Liver (tissue), 8 donors: ENCODE measurements at regions not wholly inside any gene's neighbourhood (a gene's known extent, or its start where the extent isn't known, plus 50 kb on each side); places are given as distances from the start of the nearest gene placed in this dataset.

ENCODE experiments used
- DNase-seq: peaks from one replicate; pipeline ENCODE4 v3.0.0-alpha.2; 2017; ENCODE audit warnings: low spot score
- H3K27ac ChIP-seq, 2 donors: one replicate each; pipeline ENCODE4 v1.7.0; 2013; ENCODE audit warnings: inconsistent platforms in 2 of 2, low read length in 2 of 2, control low read depth in 1 of 2, low read depth in 1 of 2, mild to moderate bottlenecking in 1 of 2
- H3K27me3 ChIP-seq, 4 donors: one replicate each; pipeline versions ENCODE4 v1.6.1 to v1.7.0; 2013; ENCODE audit warnings: low read length in 3 of 4, inconsistent platforms in 1 of 4, mild to moderate bottlenecking in 1 of 4, moderate library complexity in 1 of 4; ENCODE audit not compliant: control insufficient read depth in 4 of 4, insufficient read depth in 4 of 4
- H3K36me3 ChIP-seq, 4 donors: one replicate each; pipeline versions ENCODE4 v1.6.1 to v1.7.0; 2013; ENCODE audit warnings: low read length in 3 of 4, mild to moderate bottlenecking in 3 of 4, low read depth in 1 of 4, moderate library complexity in 1 of 4; ENCODE audit not compliant: control insufficient read depth in 4 of 4, insufficient read depth in 3 of 4
- H3K4me1 ChIP-seq, 4 donors: one replicate each; pipeline versions ENCODE4 v1.6.1 to v1.7.0; 2013; ENCODE audit warnings: low read length in 3 of 4, mild to moderate bottlenecking in 3 of 4, moderate library complexity in 1 of 4; ENCODE audit not compliant: control insufficient read depth in 4 of 4, insufficient read depth in 4 of 4
- H3K4me3 ChIP-seq, 3 donors: one replicate each; pipeline versions ENCODE4 v1.6.1 to v1.7.0; 2013; ENCODE audit warnings: low read length in 3 of 3, control low read depth in 1 of 3, low read depth in 1 of 3, mild to moderate bottlenecking in 1 of 3
- H3K9ac ChIP-seq, 2 donors: one replicate each; pipeline ENCODE4 v1.7.0; 2013; ENCODE audit warnings: low read length in 2 of 2, mild to moderate bottlenecking in 2 of 2, moderate library complexity in 2 of 2, control low read depth in 1 of 2, low read depth in 1 of 2
- H3K9me3 ChIP-seq, 4 donors: one replicate each; pipeline versions ENCODE4 v1.6.1 to v1.7.0; 2013; ENCODE audit warnings: low read length in 3 of 4; ENCODE audit not compliant: control insufficient read depth in 4 of 4
- EGR1 ChIP-seq, 2 donors: IDR thresholded peaks; 2 replicates each; pipeline ENCODE4 v1.6.1; 2016 to 2018; ENCODE audit warnings: antibody characterized with exemption in 2 of 2, low read depth in 2 of 2
- FOXA1 ChIP-seq: IDR thresholded peaks from 2 replicates; pipeline ENCODE4 v1.6.1; 2016; ENCODE audit warnings: antibody characterized with exemption
- FOXA2 ChIP-seq: IDR thresholded peaks from 2 replicates; pipeline ENCODE4 v1.6.1; 2016; ENCODE audit warnings: antibody characterized with exemption
- GABPA ChIP-seq, 2 donors: IDR thresholded peaks in 1 of 2; conservative IDR thresholded peaks in 1 of 2; 2 replicates each; pipeline ENCODE4 v1.6.1; 2016; ENCODE audit warnings: antibody characterized with exemption in 2 of 2, mild to moderate bottlenecking in 1 of 2, moderate library complexity in 1 of 2
- HNF4A ChIP-seq, 2 donors: conservative IDR thresholded peaks; 2 replicates each; pipeline ENCODE4 v1.6.1; 2016; ENCODE audit warnings: antibody characterized with exemption in 2 of 2, mild to moderate bottlenecking in 2 of 2
- HNF4G ChIP-seq: IDR thresholded peaks from 2 replicates; pipeline ENCODE4 v1.6.1; 2016; ENCODE audit warnings: antibody characterized with exemption
- JUND ChIP-seq, 2 donors: IDR thresholded peaks; 2 replicates each; pipeline ENCODE4 v1.6.1; 2016; ENCODE audit warnings: antibody characterized with exemption in 2 of 2
- NR2F2 ChIP-seq: IDR thresholded peaks from 2 replicates; pipeline ENCODE4 v1.6.1; 2016; ENCODE audit warnings: antibody characterized with exemption
- RAD21 ChIP-seq, 2 donors: IDR thresholded peaks; 2 replicates each; pipeline ENCODE4 v1.6.1; 2016; ENCODE audit warnings: antibody characterized with exemption in 2 of 2, mild to moderate bottlenecking in 2 of 2
- RXRA ChIP-seq, 2 donors: IDR thresholded peaks; 2 replicates each; pipeline ENCODE4 v1.6.1; 2017 to 2018; ENCODE audit warnings: antibody characterized with exemption in 2 of 2, mild to moderate bottlenecking in 1 of 2
- SP1 ChIP-seq: IDR thresholded peaks from 2 replicates; pipeline ENCODE4 v1.6.1; 2018; ENCODE audit warnings: antibody characterized with exemption, mild to moderate bottlenecking
- TAF1 ChIP-seq: conservative IDR thresholded peaks from 2 replicates; pipeline ENCODE4 v1.6.1; 2016; ENCODE audit warnings: antibody characterized with exemption, mild to moderate bottlenecking
- YY1 ChIP-seq: IDR thresholded peaks from 2 replicates; pipeline ENCODE4 v1.6.1; 2016; ENCODE audit warnings: antibody characterized with exemption, mild to moderate bottlenecking
- WGBS: extraction: QIAGEN DNeasy Blood & Tissue Kit; methylation state at CpG from one replicate; pipeline ENCODE4 v1.1.7; 2013; 5-methylcytosine and 5-hydroxymethylcytosine counted together
- TF ChIP-seq, protein P1 (sequence below): IDR thresholded peaks from 2 replicates; pipeline ENCODE4 v1.6.1; 2016; ENCODE audit warnings: antibody characterized with exemption
- TF ChIP-seq, protein P2 (sequence below): IDR thresholded peaks from 2 replicates; pipeline ENCODE4 v1.6.1; 2016; ENCODE audit warnings: antibody characterized with exemption, mild to moderate bottlenecking
- TF ChIP-seq, protein P3 (sequence below): IDR thresholded peaks from 2 replicates; pipeline ENCODE4 v1.6.1; 2016; ENCODE audit warnings: antibody characterized with exemption
- TF ChIP-seq, protein P4 (sequence below): fragments of 150-350 bp; IDR thresholded peaks from 2 replicates; pipeline ENCODE4 v1.5.1; 2017; ENCODE audit warnings: improper control_type of control experiment, low read depth, low read length; ENCODE audit not compliant: missing input control
- TF ChIP-seq, protein P5 (sequence below): IDR thresholded peaks from 2 replicates; pipeline ENCODE4 v1.6.1; 2016; ENCODE audit warnings: antibody characterized with exemption
- donor health status: healthy.
- donor health status: healthy.
- donor health status: healthy.
- donor health status: healthy.
- donor health status: healthy.

DNA sequence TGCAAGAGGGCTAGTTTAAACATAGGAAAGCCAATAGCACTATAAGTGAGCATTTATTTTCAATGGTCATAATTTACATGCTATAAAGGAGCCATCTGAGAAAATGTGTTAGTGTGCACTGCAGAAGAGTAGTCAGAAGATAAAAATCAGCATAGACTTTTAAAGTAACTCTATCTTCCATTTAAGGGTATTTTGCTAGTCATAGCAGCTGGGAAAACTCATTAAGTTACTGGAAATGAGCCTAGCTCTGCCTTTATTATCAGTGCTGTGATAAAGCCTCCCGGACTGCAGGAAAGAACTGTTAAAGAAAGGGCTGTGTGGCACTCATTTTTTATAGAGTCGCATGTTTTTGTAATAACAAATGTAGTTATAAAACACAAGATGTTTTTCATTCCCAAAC is 825.8 kb upstream of the POM121L12 start:
- H3K9ac ChIP-seq, result no peak overlapping the region
- no peak overlapping the region for H3K27ac ChIP-seq
- no peak overlapping the region for H3K4me3 ChIP-seq
- H3K4me1 ChIP-seq, result no peaks in the 10 kb centered on the region
- DNase-seq, result no peak
- H3K27me3 ChIP-seq, result no peaks in the 10 kb centered on the region
- H3K9me3 ChIP-seq, result no peaks in the 10 kb centered on the region
- TF ChIP-seq, protein P1, sequence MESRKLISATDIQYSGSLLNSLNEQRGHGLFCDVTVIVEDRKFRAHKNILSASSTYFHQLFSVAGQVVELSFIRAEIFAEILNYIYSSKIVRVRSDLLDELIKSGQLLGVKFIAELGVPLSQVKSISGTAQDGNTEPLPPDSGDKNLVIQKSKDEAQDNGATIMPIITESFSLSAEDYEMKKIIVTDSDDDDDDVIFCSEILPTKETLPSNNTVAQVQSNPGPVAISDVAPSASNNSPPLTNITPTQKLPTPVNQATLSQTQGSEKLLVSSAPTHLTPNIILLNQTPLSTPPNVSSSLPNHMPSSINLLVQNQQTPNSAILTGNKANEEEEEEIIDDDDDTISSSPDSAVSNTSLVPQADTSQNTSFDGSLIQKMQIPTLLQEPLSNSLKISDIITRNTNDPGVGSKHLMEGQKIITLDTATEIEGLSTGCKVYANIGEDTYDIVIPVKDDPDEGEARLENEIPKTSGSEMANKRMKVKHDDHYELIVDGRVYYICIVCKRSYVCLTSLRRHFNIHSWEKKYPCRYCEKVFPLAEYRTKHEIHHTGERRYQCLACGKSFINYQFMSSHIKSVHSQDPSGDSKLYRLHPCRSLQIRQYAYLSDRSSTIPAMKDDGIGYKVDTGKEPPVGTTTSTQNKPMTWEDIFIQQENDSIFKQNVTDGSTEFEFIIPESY, result no peak
- no peak for TF ChIP-seq SP1
- TF ChIP-seq, protein P2, sequence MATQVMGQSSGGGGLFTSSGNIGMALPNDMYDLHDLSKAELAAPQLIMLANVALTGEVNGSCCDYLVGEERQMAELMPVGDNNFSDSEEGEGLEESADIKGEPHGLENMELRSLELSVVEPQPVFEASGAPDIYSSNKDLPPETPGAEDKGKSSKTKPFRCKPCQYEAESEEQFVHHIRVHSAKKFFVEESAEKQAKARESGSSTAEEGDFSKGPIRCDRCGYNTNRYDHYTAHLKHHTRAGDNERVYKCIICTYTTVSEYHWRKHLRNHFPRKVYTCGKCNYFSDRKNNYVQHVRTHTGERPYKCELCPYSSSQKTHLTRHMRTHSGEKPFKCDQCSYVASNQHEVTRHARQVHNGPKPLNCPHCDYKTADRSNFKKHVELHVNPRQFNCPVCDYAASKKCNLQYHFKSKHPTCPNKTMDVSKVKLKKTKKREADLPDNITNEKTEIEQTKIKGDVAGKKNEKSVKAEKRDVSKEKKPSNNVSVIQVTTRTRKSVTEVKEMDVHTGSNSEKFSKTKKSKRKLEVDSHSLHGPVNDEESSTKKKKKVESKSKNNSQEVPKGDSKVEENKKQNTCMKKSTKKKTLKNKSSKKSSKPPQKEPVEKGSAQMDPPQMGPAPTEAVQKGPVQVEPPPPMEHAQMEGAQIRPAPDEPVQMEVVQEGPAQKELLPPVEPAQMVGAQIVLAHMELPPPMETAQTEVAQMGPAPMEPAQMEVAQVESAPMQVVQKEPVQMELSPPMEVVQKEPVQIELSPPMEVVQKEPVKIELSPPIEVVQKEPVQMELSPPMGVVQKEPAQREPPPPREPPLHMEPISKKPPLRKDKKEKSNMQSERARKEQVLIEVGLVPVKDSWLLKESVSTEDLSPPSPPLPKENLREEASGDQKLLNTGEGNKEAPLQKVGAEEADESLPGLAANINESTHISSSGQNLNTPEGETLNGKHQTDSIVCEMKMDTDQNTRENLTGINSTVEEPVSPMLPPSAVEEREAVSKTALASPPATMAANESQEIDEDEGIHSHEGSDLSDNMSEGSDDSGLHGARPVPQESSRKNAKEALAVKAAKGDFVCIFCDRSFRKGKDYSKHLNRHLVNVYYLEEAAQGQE, result no peak
- TF ChIP-seq HNF4G, result no peak
- TF ChIP-seq FOXA1, result no peak
- TF ChIP-seq, protein P3, sequence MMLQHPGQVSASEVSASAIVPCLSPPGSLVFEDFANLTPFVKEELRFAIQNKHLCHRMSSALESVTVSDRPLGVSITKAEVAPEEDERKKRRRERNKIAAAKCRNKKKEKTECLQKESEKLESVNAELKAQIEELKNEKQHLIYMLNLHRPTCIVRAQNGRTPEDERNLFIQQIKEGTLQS, result no peak
- TF ChIP-seq TAF1, result no peak
- no peak for TF ChIP-seq JUND (IDR thresholded peaks at IDR 0.05)
- TF ChIP-seq, protein P4, sequence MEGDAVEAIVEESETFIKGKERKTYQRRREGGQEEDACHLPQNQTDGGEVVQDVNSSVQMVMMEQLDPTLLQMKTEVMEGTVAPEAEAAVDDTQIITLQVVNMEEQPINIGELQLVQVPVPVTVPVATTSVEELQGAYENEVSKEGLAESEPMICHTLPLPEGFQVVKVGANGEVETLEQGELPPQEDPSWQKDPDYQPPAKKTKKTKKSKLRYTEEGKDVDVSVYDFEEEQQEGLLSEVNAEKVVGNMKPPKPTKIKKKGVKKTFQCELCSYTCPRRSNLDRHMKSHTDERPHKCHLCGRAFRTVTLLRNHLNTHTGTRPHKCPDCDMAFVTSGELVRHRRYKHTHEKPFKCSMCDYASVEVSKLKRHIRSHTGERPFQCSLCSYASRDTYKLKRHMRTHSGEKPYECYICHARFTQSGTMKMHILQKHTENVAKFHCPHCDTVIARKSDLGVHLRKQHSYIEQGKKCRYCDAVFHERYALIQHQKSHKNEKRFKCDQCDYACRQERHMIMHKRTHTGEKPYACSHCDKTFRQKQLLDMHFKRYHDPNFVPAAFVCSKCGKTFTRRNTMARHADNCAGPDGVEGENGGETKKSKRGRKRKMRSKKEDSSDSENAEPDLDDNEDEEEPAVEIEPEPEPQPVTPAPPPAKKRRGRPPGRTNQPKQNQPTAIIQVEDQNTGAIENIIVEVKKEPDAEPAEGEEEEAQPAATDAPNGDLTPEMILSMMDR, result no peak
- no peak for TF ChIP-seq RXRA (IDR thresholded peaks at IDR 0.05)
- no peak for TF ChIP-seq HNF4A (conservative IDR thresholded peaks at IDR 0.05)
- no peak for TF ChIP-seq RAD21 (IDR thresholded peaks at IDR 0.05)
- TF ChIP-seq EGR1 (IDR thresholded peaks at IDR 0.05; ENCODE audit: low read depth in 2 of 2), result no peak
- no peak for TF ChIP-seq YY1
- no peak for TF ChIP-seq FOXA2
- TF ChIP-seq NR2F2, result no peak
- TF ChIP-seq, protein P5, sequence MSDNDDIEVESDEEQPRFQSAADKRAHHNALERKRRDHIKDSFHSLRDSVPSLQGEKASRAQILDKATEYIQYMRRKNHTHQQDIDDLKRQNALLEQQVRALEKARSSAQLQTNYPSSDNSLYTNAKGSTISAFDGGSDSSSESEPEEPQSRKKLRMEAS, result no peak
- no peak for TF ChIP-seq GABPA (IDR thresholded peaks at IDR 0.05 in 1 of 2, conservative IDR thresholded peaks at IDR 0.05 in 1 of 2)
- 56% methylated on average over 2 of the region's 2 CpGs for WGBS
- H3K36me3 ChIP-seq, result no peaks in the 10 kb centered on the region

DNA sequence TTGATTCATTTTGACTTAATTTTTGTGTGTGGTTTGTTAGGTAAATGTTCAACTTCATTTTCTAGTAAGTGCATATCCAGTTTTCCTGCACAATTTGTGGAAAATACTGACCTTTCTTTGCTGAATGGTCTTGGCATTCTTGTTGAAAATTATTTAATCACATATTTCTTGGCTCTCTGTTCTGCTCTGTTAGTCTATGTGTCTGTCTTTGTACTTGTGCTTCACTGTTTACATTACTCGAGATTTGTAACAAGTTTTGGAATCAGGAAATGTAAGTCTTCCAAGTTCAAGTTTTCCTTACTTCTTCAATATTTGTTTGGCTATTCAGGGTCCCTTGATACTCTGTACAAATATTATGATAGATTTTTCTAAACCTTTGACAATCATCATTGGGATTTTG is 838.2 kb upstream of the POM121L12 start:
- Histone ChIP-seq H3K36me3 (no peaks in the 10 kb centered on the region), H3K27ac (no peak overlapping the region), H3K27me3 (no peaks in the 10 kb centered on the region), H3K9me3 (no peaks in the 10 kb centered on the region), H3K4me3 (no peak overlapping the region), H3K4me1 (no peaks in the 10 kb centered on the region), H3K9ac (no peak overlapping the region)
- WGBS, result 31% methylated on average over 1 of the region's 1 CpG
- no peak for DNase-seq
- no peak for TF ChIP-seq FOXA2
- no peak for TF ChIP-seq EGR1 (IDR thresholded peaks at IDR 0.05; ENCODE audit: low read depth in 2 of 2)
- no peak for TF ChIP-seq SP1
- no peak for TF ChIP-seq FOXA1
- TF ChIP-seq YY1, result no peak
- no peak for TF ChIP-seq JUND (IDR thresholded peaks at IDR 0.05)
- no peak for TF ChIP-seq HNF4A (conservative IDR thresholded peaks at IDR 0.05)
- TF ChIP-seq RAD21 (IDR thresholded peaks at IDR 0.05), result no peak
- no peak for TF ChIP-seq HNF4G
- TF ChIP-seq, protein P3, result no peak
- TF ChIP-seq, protein P5, result no peak
- TF ChIP-seq TAF1, result no peak
- no peak for TF ChIP-seq GABPA (IDR thresholded peaks at IDR 0.05 in 1 of 2, conservative IDR thresholded peaks at IDR 0.05 in 1 of 2)
- no peak for TF ChIP-seq RXRA (IDR thresholded peaks at IDR 0.05)
- TF ChIP-seq, protein P1, result no peak
- TF ChIP-seq, protein P4, result no peak
